ENCODE measurements at regions not wholly inside any gene's neighbourhood (a gene's known extent, or its start where the extent isn't known, plus 50 kb on each side); places are given as distances from the start of the nearest gene placed in this dataset.

DNA sequence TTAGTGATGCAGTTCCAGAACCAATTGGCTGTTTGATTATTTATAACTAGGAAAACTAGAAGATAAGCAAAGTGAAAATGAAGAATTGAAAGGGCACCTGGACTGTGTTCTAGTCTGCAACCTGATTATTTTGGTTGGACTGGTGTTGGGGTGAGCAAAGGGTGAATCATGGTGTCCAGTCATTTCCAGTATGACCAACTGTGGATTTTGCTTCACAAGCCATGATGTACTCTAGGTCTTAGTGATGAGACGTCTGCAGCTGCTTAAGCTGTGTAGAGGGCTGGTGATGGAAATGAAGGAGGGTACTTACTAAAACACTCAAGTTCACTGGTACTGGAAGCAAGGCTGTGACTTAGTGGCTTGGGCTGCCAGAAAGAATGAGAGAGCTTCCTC is 193.2 kb upstream of the FRMD6 start:
- no peak for TF ChIP-seq EZH2phosphoT487 (IDR thresholded peaks at IDR 0.05; ENCODE audit: borderline replicate concordance)
- TF ChIP-seq, protein P1, sequence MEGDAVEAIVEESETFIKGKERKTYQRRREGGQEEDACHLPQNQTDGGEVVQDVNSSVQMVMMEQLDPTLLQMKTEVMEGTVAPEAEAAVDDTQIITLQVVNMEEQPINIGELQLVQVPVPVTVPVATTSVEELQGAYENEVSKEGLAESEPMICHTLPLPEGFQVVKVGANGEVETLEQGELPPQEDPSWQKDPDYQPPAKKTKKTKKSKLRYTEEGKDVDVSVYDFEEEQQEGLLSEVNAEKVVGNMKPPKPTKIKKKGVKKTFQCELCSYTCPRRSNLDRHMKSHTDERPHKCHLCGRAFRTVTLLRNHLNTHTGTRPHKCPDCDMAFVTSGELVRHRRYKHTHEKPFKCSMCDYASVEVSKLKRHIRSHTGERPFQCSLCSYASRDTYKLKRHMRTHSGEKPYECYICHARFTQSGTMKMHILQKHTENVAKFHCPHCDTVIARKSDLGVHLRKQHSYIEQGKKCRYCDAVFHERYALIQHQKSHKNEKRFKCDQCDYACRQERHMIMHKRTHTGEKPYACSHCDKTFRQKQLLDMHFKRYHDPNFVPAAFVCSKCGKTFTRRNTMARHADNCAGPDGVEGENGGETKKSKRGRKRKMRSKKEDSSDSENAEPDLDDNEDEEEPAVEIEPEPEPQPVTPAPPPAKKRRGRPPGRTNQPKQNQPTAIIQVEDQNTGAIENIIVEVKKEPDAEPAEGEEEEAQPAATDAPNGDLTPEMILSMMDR (conservative IDR thresholded peaks at IDR 0.05; ENCODE audit: low read length) = no peak
- no peaks in the 10 kb centered on the region for H3K4me1 ChIP-seq (ENCODE audit: insufficient read depth, low read length, poor library complexity, severe bottlenecking)
- H2AFZ ChIP-seq (ENCODE audit: low read length) = no peak overlapping the region
- H3K27me3 ChIP-seq (ENCODE audit: insufficient read depth, low read length, poor library complexity, severe bottlenecking) = no peaks in the 10 kb centered on the region
- no peaks in the 10 kb centered on the region for H4K20me1 ChIP-seq (ENCODE audit: insufficient read depth, low read length, poor library complexity, severe bottlenecking)
- no peak overlapping the region for H3K4me2 ChIP-seq (ENCODE audit: low read depth, low read length, poor library complexity, severe bottlenecking)
- H3K9me2 ChIP-seq (replicated peaks; ENCODE audit: low read depth, low read length) = no peaks in the 10 kb centered on the region
- H3K9ac ChIP-seq (ENCODE audit: low read depth, low read length, poor library complexity, severe bottlenecking) = no peak overlapping the region
- H3K4me3 ChIP-seq (ENCODE audit: low read length, poor library complexity, severe bottlenecking) = no peak overlapping the region
- H3F3A ChIP-seq (ENCODE audit: low read depth) = no peaks in the 10 kb centered on the region
- H3K9me3 ChIP-seq (ENCODE audit: insufficient read depth, low read depth, low read length) = no peaks in the 10 kb centered on the region
- H3K79me2 ChIP-seq (ENCODE audit: insufficient read depth, low read length) = no peaks in the 10 kb centered on the region
- H3K36me3 ChIP-seq (ENCODE audit: insufficient read depth, low read length) = no peaks in the 10 kb centered on the region

GRCh38 chr14:51460011-51460410 is 191.7 kb upstream of the FRMD6 start:
- Histone ChIP-seq H3K4me2 (ENCODE audit: low read depth, low read length, poor library complexity, severe bottlenecking) (no peak overlapping the region), H3K9ac (ENCODE audit: low read depth, low read length, poor library complexity, severe bottlenecking) (no peak overlapping the region), H3K4me3 (ENCODE audit: low read length, poor library complexity, severe bottlenecking) (no peak overlapping the region), H3K79me2 (ENCODE audit: insufficient read depth, low read length) (no peaks in the 10 kb centered on the region), H3K9me3 (ENCODE audit: insufficient read depth, low read depth, low read length) (no peaks in the 10 kb centered on the region), H3K36me3 (ENCODE audit: insufficient read depth, low read length) (no peaks in the 10 kb centered on the region), H3K9me2 (replicated peaks; ENCODE audit: low read depth, low read length) (no peaks in the 10 kb centered on the region), H3K27me3 (ENCODE audit: insufficient read depth, low read length, poor library complexity, severe bottlenecking) (no peaks in the 10 kb centered on the region), H3F3A (ENCODE audit: low read depth) (no peaks in the 10 kb centered on the region), H4K20me1 (ENCODE audit: insufficient read depth, low read length, poor library complexity, severe bottlenecking) (no peaks in the 10 kb centered on the region), H2AFZ (ENCODE audit: low read length) (no peak overlapping the region), H3K4me1 (ENCODE audit: insufficient read depth, low read length, poor library complexity, severe bottlenecking) (no peaks in the 10 kb centered on the region)
- no peak for TF ChIP-seq EZH2phosphoT487 (IDR thresholded peaks at IDR 0.05; ENCODE audit: borderline replicate concordance)
- TF ChIP-seq, protein P1 (conservative IDR thresholded peaks at IDR 0.05; ENCODE audit: low read length) = no peak

DNA sequence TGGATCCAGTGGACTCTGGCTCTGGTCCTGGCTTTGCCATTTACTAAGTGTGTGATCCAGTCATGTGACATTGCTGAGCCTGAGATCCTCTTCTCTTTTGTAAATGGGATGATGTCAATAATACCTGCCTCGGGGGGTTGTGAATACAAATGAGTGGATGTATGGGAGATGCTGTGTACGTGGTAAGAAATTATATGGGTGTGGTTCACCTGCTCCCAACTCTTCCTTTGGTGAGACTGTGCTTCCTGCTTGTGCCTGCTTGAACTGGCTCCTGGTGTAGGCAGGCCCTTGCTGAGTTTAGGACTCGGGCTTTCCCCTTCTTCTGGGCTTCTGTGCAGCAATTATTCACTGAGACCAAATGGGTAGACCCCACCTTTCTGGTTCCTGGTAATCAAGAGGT is 189.5 kb upstream of the FRMD6 start:
- TF ChIP-seq, protein P1 (conservative IDR thresholded peaks at IDR 0.05; ENCODE audit: low read length) = no peak
- TF ChIP-seq EZH2phosphoT487 (IDR thresholded peaks at IDR 0.05; ENCODE audit: borderline replicate concordance) = no peak

More for the DNA sequence above, 189.5 kb upstream of the FRMD6 start:
- Histone ChIP-seq H3K4me2 (ENCODE audit: low read depth, low read length, poor library complexity, severe bottlenecking) (no peak overlapping the region), H3K27me3 (ENCODE audit: insufficient read depth, low read length, poor library complexity, severe bottlenecking) (no peaks in the 10 kb centered on the region), H3K79me2 (ENCODE audit: insufficient read depth, low read length) (no peaks in the 10 kb centered on the region), H2AFZ (ENCODE audit: low read length) (no peak overlapping the region), H4K20me1 (ENCODE audit: insufficient read depth, low read length, poor library complexity, severe bottlenecking) (no peaks in the 10 kb centered on the region), H3K36me3 (ENCODE audit: insufficient read depth, low read length) (no peaks in the 10 kb centered on the region), H3K9me2 (replicated peaks; ENCODE audit: low read depth, low read length) (no peaks in the 10 kb centered on the region), H3K4me3 (ENCODE audit: low read length, poor library complexity, severe bottlenecking) (no peak overlapping the region), H3K9me3 (ENCODE audit: insufficient read depth, low read depth, low read length) (no peaks in the 10 kb centered on the region), H3F3A (ENCODE audit: low read depth) (no peaks in the 10 kb centered on the region), H3K9ac (ENCODE audit: low read depth, low read length, poor library complexity, severe bottlenecking) (no peak overlapping the region), H3K4me1 (ENCODE audit: insufficient read depth, low read length, poor library complexity, severe bottlenecking) (no peaks in the 10 kb centered on the region)
